GM19238 (cell line): ENCODE measurements at regions not wholly inside any gene's neighbourhood (a gene's known extent, or its start where the extent isn't known, plus 50 kb on each side); places are given as distances from the start of the nearest gene placed in this dataset.
"Not testable (repeated sequence)": the region's sequence is repeated elsewhere in the genome, so short reads cannot be mapped to it uniquely, and the experiment has no call there.

Experiments used
- DNase-seq: peaks from one replicate; pipeline ENCODE4 v3.0.0; 2011; ENCODE audit warnings: low spot score; ENCODE audit not compliant: insufficient read length

DNA sequence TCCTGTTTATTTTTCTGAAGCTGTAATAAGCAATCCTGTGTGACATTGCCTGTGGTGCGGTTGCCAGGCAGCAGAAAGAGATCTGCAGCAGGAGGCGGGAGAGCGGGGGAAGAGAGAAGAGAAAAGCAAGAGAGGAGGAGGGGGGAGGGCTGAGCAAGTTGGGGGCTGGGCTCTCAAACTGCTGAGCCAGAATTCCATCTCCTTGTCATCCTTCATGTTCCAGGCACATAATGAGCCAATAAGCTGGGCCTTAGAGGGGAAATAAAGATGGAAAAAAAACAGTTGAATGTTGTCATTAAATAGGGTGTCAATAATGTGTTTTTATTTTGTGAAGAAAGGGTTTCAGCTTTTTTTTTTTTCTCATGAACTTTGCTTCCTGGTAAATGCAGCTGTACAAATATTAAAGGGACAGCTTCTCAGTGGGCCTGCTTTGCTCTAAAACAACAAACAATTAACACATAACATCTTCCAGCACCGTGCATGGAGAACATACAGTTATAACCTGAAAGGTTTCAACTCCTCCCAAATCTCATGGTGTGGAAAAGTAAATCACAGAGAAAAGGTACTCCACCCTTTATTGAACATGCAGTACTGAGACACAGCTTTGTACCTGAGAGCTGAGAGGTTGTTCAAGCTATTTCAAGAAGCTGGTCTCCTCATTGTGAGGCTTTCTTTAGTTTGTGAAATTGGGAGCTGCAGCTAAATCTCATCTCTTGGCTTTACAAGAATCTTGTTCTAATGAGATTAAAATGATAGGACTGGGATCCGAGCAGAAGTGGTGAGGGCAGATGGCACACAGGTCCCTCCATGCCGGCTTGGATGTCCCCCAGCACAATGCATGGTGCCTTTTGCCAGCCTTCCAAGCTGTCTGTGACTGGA is 451.1 kb upstream of the KCNMB2 start:
- no peak for DNase-seq

GRCh38 chr3:178085817-178086123 is 450.5 kb upstream of the KCNMB2 start:
- DNase-seq, result no peak

DNA sequence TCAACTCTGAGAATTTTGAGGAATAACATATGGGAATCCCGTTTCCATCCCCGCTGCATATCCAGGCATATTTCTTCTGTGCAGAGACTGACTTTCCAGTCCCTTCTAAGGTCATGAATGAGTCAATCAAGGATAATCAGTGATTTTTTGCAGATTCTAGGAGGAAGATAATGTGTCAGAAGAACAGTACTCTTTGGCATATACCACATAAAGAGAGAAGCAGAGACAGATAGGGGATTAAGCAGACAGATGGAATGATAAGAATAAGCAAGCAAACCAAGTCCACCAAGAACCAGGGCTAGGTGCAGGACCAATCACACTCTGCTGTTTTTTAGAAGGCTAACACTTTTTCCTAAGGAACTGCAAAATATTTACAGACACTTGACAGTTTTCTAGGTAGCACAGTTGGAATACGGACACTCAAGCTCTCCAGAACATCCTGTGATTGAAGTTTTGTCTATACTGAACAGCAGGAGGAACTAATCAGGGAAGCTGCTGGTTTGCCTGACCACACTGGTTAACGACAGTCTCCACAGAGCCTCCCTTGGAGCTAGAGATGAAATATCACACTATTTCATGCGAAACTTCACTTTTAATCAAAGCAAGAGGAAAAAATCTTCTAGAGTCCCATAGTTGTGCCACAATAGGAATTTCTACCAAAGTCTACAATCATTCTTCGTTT is 450.0 kb upstream of the KCNMB2 start:
- no peak for DNase-seq

GRCh38 chr3:178087376-178087775 is 448.9 kb upstream of the KCNMB2 start:
- no peak for DNase-seq

DNA sequence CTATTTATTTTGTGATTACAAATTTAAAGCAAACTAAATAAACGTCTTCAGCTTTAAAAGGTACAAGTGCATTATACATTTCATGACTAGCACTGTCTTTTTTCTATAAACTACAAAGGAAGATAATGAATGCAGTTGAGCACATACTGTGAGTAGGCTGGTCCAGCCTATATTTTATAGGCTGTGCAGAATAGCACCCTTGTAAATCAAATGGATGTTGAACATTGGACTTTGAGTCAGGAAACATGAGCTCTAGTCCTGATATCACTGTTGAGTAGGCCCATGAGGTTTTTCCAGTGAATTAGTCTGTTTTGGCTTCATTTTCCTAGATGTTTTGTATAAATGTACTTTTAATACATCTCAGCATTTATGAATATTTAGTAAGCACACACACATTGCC is 447.3 kb upstream of the KCNMB2 start:
- DNase-seq, result no peak

- DNase-seq, result no peak
Observed at GRCh38 chr3:178090899-178091298, 445.3 kb upstream of the KCNMB2 start.

DNA sequence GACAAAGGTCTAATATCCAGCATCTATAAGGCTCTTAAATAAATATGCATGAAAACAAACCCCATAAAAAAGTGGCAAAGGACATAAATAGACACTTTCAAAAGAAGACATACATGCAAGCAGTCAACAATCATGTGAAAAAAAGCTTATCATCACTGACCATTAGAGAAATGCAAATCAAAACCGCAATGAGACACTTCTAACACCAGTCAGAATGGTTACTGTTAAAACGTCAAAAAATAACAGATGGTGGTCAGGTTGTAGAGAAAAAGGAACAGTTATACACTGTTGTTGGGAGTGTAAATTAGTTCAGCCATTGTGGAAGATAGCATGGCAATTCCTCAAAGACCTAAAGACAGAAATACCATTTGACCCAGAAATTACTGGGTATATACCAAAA is 440.7 kb upstream of the KCNMB2 start:
- DNase-seq, result no peak

GRCh38 chr3:178096955-178097354 is 439.3 kb upstream of the KCNMB2 start:
- DNase-seq, result no peak

GRCh38 chr3:178097576-178097975 is 438.7 kb upstream of the KCNMB2 start:
- no peak for DNase-seq

DNA sequence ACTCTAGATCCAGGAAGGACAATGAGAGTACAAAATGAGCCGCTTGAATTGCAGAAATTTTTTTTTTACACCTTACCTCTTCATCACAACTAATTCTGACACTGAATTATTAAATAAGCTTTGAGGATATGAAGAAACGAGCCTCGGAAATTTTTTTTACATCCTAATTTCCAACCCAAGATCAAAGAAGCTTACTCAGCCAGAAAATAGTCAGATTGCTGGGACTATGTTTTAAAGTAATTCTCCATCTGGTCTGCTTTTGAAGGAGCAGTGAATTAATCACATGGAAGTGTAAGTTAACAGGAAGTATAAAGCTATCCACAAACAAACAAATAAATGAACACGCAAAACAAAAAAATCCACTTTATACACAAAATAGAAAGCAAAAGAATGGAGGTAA is 437.0 kb upstream of the KCNMB2 start:
- no peak for DNase-seq

DNA sequence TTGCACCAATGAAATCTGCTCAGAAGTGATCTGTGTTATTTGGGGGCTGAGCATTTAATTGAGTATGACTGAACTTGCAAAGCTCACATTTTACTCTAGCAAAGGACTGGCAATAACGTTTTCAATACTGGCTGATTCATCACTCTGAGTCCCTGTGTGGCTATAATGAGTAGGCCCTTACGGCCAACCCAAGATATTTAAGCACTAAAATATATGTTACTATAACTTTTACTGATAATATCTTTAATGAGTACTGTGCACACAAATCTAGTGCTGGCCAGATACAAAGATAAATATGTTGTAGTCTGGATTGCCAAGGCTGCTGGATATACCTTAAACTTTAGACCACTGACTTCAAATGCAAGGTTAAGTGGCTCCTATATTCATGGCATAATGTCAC is 436.4 kb upstream of the KCNMB2 start:
- DNase-seq, result no peak

DNA sequence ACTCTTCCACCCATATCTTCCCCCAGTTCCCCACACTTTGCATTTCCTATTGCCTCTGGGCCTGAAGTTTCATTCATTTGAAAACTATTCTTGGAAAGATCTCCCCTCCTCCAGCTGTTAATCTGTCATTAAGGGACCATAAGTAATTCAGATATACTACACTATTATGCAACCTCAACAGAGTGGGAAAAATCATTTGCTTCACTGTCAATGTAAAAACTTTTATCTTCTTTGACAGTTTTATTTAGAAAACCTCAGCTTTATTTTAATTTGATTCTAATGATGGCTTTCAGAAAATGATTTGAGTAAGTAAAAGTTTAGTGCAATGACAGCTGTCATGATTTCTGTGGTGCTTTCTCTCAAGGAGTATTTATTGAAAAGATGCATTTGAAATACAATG is 435.3 kb upstream of the KCNMB2 start:
- no peak for DNase-seq

- no peak for DNase-seq
Observed at GRCh38 chr3:178103140-178103539, 433.1 kb upstream of the KCNMB2 start.

GRCh38 chr3:178107804-178108203 is 428.4 kb upstream of the KCNMB2 start:
- DNase-seq, result no peak

DNA sequence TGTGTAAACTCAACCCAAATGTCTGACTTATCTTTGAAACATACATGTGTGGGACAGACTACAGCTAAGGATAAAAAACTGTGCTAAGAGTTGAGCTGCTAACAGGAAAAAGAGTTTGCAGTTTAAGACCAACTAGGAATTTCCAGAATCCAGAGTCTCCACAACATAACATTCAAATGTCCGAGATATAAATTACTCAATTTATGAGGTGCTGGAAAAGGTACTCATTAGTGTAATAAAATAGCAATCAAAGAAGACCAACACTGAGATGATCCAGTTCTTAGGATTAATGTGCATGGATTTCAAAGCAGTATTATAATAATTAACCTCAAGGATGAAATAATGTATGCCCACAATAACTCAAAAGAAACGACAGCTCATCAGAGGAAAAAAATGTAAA is 426.5 kb upstream of the KCNMB2 start:
- DNase-seq, result no peak

DNA sequence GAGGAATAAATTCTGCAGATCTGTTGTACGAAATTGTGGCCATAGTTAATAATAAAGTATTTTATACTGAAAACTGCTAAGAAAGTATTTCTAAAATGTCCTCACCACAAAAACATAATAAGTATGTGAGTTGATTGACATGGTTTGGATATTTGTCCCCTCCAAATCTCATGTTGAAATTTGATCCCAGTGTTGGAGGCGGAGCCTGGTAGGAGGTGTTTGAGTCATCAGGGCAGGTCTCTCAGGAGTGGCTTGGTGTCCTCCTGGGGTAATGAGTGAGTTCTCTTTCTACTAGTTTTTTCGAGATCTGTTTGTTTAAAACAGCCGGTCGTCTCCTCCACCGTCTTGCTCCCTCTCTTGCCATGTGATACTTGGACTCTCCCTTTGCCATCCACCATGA is 424.1 kb upstream of the KCNMB2 start:
- no peak for DNase-seq

- not testable (repeated sequence) for DNase-seq
Observed at GRCh38 chr3:178112552-178112951, 423.7 kb upstream of the KCNMB2 start.

GRCh38 chr3:178117641-178118040 is 418.6 kb upstream of the KCNMB2 start:
- DNase-seq, result no peak

GRCh38 chr3:178119608-178120295 is 416.5 kb upstream of the KCNMB2 start:
- not testable (repeated sequence) for DNase-seq

- DNase-seq, result no peak
Observed at GRCh38 chr3:178120367-178120766, 415.9 kb upstream of the KCNMB2 start.

GRCh38 chr3:178126686-178127085 is 409.6 kb upstream of the KCNMB2 start:
- DNase-seq, result no peak

DNA sequence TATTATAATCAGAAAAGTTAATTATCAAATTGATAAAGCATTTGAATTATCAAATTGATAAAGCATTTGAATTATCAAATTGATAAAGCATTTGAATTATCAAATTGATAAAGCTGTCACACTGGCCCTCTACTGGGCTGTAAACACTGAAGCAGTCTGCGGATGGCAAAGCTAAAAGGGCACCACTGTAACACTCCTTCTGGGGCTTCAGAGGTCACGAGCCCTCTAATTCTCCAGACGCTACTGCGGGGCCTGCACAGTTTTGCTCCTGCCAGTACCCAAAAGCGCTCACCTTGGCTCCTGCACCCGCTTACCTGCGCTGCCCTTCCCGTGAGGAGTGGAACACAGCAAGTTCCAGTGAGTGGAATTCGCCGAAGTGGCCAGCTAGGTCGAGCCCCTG is 409.0 kb upstream of the KCNMB2 start:
- DNase-seq, result no peak
